LoVo (cell line): ENCODE measurements at regions not wholly inside any gene's neighbourhood (a gene's known extent, or its start where the extent isn't known, plus 50 kb on each side); places are given as distances from the start of the nearest gene placed in this dataset.
A peak's percentile ranks its signal among the peaks of the same experiment; 100 is the strongest.

Experiments used
- DNase-seq: peaks from one replicate; pipeline ENCODE4 v3.0.0-alpha.2; 2016; ENCODE audit warnings: low spot score

DNA sequence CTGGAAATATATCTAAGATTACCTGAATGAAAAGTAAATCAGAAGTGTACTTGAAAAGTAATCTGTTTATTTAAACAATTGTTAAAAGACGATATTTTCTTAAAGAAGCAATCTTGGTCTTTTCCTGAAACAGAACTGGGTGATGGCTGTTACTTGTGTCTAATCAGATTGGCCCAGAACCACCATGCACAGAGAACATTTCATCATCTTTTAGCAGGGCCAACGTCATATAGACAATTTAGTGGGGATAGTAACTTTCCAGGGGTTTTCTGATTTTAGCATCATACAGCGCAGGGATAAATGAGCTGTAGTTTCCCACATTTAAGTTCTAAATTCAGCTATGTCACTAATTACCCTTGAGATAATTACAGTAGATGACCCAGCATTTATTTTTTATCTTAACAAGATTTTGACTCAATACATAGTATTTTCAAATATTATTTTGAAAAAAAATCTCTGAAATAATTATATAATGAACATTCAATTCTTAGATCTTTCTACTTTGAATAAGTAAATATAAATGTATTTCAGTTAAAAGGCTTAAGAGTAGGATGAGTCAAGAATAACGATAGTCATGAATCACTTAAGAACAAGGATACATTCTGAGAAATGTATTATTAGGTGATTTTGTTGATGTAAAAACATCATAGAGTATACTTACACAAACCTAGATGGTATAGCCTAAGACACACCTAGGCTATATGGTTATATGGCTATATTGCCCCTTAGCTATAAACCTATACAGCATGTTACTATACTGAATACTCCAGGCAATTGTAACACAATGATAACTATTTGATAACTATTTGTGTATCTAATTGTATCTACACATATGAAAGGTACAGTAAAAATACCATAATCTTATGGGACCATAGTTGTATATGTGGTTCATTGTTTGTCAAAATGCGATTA lies 103.8 kb upstream of the MME start:
- no peak for DNase-seq

DNA sequence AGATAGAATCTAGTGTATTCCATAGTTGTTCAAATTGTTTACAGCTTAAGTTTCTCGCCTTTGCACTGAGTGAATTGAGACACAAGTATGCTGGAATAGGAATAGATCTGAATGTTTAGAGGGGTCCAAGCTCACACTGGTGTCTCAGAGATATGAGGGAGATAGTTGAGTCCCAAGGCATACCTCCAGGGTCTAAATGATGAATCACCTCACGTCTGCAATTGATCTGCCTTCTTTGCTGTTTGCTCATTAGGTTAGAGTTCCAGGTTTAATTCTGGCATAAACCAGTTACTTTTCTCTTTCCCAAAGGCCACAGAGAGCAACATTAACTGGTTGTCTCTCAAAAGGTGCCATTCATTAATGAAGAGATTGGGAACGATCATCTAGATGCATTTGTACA lies 106.3 kb upstream of the MME start:
- DNase-seq, result no peak

DNA sequence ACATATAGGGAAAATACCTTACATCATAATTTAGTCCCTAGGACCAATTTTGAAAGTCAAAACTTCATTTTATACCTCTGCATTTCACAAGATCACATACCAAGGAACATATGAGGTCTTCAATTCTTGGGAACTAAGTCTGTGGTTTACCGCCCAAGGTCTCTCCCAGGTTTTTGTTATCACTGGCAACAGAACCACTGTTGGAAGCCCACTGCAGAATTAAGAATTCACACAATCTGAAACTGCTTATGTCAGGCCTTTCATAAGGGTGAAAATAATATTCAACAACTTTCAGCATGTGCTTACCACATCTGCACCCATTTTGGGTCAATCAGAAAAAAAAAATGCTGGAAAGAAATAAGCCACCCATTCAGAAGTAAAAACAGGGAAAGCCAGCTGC lies 107.2 kb upstream of the MME start:
- no peak for DNase-seq

- DNase-seq, result no peak
These were observed 108.3 kb upstream of the MME start for GRCh38 chr3:154971771-154972326.

DNA sequence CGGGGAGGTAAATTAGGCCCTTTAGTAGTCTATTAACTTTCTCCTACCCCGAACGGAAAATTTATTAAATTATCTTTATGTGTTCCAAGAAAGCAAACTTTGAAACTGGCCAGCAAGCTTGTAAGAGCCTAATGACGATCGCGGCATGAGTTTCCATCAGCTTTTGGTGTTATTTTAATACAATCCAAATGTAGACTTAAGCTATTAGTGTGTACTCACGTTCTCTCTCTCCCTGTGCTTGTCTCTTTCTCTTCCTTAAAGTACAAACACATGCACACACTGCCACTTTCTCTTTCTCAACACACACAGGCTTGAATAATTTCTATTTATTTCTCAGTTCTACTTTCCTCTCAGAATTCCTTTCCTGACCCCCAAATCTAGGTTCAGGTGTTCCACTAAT lies 108.8 kb upstream of the MME start:
- no peak for DNase-seq

- DNase-seq, result no peak
These were observed 109.3 kb upstream of the MME start for GRCh38 chr3:154970797-154971196.

- no peak for DNase-seq
These were observed 110.8 kb upstream of the MME start for GRCh38 chr3:154969366-154969765.

DNA sequence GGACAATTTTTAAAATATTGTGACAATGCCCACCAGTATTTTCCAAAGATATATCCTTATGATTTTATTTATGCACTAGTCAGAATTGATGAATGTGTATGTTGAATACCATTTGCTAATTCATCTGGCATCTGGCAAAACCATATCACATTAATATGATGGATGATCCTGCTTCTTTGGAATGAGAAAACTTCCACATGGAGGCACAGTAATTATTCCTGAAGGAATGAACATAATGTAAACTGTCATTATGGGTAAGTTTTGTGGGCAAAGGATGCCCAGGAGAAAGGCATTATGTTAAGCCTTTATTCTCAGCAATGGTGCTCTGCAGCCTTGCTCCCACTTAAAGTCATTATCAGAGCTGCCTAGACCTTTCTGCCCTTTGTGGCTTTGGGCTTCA lies 113.0 kb upstream of the MME start:
- DNase-seq, result no peak

GRCh38 chr3:154956815-154957214 lies 123.3 kb upstream of the MME start:
- DNase-seq, result no peak

DNA sequence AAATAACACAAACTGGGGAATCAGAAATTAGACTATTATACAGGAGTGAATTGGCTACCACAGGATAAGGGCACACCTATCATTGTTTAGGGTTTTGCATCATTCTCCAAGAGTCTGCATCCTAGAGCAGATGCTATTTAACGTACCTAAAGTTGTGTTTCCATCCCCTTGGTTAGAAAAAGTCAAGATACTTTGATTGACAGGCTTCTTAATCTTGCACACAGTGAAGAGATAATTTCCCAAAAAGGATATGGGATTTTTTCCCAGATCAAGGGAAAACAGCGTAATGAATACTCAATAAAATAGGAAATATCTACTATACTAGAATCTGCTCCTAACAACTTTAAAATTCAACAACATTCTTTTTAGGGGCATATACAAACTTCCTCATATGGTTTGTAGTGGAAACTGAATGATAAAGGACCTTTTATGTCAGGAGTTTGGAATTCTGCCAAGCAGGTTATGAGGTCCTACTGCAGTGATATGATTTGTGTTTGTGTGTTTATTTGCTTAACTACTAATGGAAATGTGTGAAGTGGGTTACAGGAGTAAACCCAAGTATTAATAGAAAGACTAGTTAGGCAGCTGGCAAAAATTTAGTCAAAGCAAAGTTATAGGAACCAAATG lies 124.1 kb upstream of the MME start:
- no peak for DNase-seq

- DNase-seq, result peak; percentile 29
These were observed 125.4 kb upstream of the MME start for GRCh38 chr3:154954757-154955156.

- DNase-seq, result no peak
These were observed 126.6 kb upstream of the MME start for GRCh38 chr3:154953538-154953937.

GRCh38 chr3:154952553-154952952 lies 127.6 kb upstream of the MME start:
- no peak for DNase-seq

DNA sequence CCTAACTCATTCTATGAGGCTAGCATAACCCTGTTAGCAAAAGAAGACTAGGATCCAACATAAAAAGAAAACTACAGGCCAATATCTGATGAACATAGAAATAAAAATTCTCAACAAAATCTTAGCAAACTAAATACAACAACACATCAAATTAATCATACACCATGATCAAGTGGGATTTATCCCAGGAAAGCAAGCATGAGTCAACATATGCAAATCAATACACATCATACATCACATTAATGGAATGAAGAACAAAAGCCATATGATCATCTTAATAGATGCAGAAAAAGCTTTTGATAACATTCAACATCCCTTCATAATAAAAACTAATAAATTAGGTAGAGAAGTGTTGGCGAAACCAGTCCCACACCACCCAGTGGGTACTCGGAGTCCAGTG lies 136.1 kb upstream of the MME start:
- no peak for DNase-seq

GRCh38 chr3:154942827-154943226 lies 137.3 kb upstream of the MME start:
- no peak for DNase-seq

- DNase-seq, result no peak
These were observed 143.9 kb upstream of the MME start for GRCh38 chr3:154936196-154936595.

DNA sequence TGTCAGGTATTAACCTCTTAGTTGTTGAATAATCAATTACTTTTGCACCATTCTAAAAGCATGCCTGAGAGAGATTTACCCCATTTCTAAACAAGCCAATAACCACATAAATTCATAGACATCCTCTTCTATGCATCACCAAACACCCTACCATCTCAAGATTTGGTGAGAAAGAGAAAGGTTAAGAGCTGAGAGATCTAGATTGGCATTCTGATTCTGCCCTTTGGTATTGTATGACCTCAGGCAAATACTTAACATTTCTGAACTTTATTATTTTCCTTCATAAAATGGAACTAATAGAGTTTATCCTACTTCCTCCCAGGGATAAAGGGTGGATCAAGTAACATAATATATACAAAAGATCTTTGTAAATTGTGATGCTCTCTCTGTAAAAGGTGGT lies 146.5 kb upstream of the MME start:
- DNase-seq, result no peak

- no peak for DNase-seq
These were observed 147.5 kb upstream of the MME start for GRCh38 chr3:154932633-154933032.

DNA sequence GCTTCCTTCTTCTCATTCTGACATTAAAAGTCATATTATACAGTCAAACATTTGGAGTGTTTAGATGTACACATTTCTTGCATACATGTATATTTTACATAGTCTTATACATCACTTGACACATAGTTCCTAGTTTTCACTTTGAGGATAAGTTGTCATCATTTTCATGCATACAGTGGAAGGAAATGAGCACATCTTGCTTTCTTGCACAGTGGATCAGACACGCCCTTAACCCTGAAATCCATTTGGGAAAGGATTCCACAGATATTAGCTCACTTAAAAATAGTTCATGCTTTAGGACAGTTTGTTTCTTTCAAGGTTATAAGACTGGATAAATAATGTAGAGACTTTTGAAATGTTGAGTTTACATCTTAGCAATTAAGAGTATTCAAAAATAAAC lies 148.6 kb upstream of the MME start:
- no peak for DNase-seq

GRCh38 chr3:154926721-154927120 lies 153.4 kb upstream of the MME start:
- no peak for DNase-seq

GRCh38 chr3:154921351-154921750 lies 158.8 kb upstream of the MME start:
- no peak for DNase-seq

DNA sequence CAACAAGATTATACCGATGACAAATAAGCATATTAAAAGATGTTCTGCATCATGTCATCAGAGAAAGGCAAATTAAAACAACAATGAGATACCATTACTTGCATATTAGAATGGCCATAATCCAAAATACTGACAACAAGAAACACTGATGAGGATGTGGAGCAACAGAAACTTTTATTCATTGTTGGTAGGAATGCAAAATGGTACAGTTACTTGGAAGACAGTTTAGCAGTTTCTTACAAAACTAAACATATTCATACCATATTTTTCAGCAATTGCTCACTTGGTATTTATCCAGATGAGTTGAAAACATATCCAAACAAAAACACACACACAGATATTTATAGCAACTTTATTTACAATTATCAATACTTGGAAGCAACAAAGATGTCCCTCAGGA lies 160.9 kb upstream of the MME start:
- DNase-seq, result no peak

DNA sequence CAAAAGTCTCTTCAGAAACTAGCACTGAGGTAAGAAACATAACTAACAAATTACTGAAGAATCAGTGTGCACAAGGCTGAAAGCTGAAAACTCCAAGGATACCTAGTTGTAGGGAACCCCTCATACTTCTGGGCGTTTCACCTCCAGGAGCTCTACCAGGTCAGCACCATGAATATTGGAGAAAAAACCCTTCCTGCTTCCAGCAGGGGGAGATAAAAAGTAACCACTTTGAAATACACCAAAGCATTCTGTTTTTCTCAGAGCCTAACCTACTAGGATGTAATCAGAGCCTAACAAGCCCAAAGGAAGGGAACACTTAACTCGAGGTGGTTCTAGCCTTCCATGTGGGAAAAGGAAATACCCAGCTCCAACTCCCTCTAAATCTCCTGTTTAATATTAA lies 175.8 kb upstream of the MME start:
- peak; percentile 20 for DNase-seq
